ENCODE measurements at regions not wholly inside any gene's neighbourhood (a gene's known extent, or its start where the extent isn't known, plus 50 kb on each side); places are given as distances from the start of the nearest gene placed in this dataset.
"Not testable (repeated sequence)": the region's sequence is repeated elsewhere in the genome, so short reads cannot be mapped to it uniquely, and the experiment has no call there.

- DNase-seq (ENCODE audit: extremely low read depth, low read depth, low spot score) = no peak
Observed at GRCh38 chr7:91355695-91356435, 91.6 kb downstream of the FZD1 start.

DNA sequence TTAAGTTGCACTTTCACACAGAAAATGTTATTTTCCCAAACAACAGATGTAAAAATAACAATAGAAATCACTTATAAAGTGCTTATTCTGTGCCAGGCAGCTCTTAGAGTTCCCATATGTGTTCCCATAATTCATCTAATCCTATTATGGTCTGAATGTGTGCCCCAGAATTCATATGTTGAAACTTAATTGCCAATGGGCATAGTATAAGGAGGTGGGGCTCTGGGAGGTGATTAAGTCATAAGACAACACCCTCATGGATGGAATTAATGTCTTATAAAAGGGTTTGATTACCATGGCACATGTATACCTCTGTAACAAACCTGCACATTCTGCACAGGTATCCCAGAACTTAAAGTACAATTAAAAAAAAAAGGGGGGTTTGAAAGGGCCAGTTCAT, 92.7 kb downstream of the FZD1 start:
- no peak for DNase-seq (ENCODE audit: extremely low read depth, low read depth, low spot score)

DNA sequence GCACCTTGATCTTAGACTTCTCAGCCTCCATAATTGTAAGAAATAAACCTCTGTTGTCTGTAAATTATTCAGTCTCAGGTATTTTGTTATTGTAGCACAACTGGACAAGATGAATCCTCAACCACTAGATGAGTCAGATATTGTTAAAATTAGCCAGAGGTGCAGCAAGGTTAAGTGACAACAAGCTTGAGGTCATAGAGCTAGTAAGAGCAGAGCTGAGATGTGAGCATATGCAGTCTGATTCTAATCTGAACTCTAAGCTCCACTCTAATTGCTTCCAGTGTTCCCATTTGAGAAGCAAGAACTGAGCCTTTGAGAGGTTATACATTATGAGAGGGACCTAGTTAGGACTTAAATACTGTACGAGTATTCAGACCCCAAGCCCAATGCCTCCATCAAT, 93.1 kb downstream of the FZD1 start:
- DNase-seq (ENCODE audit: extremely low read depth, low read depth, low spot score) = no peak

DNA sequence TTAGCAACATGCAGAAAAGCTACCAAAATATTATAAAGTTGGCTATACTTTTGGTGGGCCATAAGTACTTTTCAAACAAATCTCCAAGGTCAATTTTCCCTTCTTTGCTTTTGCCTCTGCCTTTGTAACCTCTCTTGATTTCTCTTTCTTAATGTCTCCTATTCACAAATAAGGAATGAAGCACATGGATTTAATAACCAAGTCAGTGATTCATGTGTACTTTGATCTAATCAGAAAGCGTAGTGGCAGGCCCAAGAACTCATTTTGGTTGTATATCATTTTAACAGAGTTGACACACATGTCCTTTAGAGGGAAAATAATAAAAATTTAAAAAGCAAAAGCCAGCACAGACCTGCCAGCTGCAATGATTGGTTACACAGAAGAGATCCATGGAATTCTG, 93.7 kb downstream of the FZD1 start:
- no peak for DNase-seq (ENCODE audit: extremely low read depth, low read depth, low spot score)

GRCh38 chr7:91358303-91358702, 94.1 kb downstream of the FZD1 start:
- DNase-seq (ENCODE audit: extremely low read depth, low read depth, low spot score) = no peak

GRCh38 chr7:91365097-91365496, 100.9 kb downstream of the FZD1 start:
- not testable (repeated sequence) for DNase-seq (ENCODE audit: extremely low read depth, low read depth, low spot score)

DNA sequence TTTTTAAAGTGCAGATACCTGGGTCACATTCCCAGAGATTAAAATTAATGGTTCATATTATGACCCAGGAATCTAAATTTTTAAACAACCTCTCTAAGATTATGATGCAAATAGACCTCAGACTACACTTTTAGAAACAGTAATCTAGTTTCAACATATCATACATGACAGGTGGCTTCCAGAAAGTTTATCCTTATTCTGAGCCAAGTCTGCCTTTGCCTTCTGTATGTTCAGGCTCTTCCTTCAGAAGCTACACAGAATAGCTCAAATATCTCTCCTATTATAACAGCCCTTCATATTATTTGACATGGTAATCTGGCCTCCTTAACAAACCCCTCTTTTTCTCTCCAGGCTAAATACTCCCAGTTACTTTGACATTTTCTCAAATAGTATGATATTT, 101.9 kb downstream of the FZD1 start:
- DNase-seq (ENCODE audit: extremely low read depth, low read depth, low spot score) = no peak

DNA sequence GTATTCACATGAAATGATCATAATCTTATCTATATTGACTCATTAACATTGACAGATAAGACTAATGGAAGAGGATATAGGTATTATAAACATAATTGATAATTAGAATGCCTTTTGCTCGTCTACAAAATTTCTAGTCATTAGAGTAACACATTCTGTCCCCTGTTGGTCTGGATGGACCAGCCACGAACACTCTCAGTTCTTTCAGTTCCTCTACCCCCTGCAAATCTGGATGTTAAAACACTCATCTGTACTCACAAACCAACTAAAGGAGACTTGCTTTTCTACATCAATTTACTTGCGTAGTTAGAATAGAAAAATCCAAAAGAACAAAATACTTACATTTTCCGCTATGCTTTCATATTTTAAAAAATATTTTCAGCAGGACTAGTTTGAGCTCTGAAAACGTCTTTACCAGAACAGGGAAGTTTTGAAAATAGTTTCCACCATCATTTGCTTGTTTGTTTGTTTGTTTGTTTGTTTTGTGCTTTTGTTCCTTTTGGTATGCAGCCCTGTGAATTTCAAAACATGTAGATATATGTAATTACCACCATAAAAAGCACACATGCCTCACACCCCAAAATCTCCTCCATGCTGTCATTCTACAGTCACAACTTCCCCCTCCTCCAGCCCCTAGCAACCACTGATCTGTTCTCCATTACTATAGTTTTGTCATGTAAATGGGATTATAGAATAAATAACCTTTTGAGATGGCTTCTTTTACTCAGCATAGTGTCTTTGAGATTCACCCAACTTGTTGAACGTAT, 103.8 kb downstream of the FZD1 start:
- no peak for DNase-seq (ENCODE audit: extremely low read depth, low read depth, low spot score)

DNA sequence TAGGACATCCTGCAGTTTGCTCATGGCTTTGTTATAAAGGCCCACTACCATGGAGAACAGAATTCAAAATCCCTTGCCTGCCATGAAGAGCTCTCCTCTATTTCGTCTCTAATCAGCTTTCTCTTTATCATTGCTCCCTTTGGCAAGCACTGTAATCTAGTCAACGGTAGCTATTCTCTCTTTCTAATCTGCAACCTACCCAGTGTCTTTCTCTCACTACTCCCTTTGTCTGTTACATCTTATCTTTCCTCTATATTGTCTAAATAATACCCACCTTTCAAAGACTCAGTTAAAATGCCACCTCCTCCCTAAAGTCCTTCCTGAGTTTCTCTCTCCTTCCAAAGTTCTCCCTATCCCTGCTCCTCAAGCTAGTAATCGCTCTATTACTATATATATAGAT, 108.1 kb downstream of the FZD1 start:
- no peak for DNase-seq (ENCODE audit: extremely low read depth, low read depth, low spot score)

DNA sequence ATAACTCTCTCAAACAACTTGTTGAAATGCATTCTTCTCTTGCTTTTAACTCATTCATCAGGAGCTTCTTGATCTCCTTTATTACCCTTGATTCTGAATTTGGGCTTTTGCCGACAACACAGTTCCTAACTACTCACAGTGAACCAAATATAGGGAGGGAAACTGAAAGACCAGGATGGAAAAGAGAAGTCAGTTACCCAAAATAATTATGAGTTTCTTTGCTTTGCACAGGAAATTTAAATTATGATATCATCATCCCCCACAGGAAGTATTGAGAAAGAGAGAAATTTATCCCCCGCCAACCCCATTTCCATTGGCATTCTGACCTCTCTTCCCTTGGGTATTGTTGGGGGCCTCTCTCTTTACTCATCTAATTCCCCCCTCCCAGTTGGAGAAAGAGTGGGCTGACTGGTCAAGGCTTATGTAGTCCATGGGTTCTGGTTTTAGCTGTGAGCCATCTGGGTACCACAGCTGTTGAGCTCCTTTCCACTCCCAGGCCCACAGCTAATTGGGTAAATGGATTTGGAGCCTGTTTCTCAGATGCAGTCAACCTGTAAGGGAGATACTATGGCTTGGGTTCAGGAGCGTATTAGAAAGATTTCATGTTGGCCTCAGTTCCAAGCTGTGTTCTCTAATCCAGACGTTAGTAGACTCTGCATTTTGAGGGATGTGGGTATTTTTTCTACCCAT, 109.0 kb downstream of the FZD1 start:
- DNase-seq (ENCODE audit: extremely low read depth, low read depth, low spot score) = no peak

DNA sequence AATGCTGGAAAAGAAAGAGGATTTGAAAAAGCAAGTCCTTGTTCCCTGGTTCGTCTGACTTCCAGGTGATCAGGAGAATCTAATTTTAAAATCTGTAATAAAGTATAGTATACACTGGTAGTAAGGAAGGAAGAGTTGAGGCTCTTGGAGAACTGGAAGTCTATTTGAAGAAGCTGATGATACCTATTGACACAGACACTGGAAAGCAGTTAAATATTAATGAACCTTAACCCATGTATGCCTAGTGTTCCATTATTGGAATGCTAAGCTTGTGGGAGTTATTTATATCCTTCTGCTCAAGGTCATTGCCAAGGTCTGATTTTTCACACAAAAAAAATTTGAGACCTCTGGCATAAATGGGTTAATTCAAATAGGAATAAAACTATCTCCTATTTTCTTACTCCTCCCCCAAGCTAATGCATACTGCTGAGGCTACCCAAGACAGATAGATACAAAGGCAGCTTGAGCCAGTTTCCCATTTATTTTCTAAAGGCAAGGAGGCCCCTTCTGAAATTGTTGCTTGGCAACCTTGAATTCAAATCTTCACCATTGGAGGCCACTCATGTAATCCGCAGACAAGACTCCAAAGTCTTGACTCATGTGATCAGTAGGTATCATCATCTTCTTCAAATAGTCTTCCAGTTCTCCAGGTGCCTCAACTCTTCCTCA, 110.2 kb downstream of the FZD1 start:
- no peak for DNase-seq (ENCODE audit: extremely low read depth, low read depth, low spot score)

GRCh38 chr7:91375378-91375777, 111.1 kb downstream of the FZD1 start:
- DNase-seq (ENCODE audit: extremely low read depth, low read depth, low spot score) = no peak

- no peak for DNase-seq (ENCODE audit: extremely low read depth, low read depth, low spot score)
Observed at GRCh38 chr7:91378131-91378530, 113.9 kb downstream of the FZD1 start.

DNA sequence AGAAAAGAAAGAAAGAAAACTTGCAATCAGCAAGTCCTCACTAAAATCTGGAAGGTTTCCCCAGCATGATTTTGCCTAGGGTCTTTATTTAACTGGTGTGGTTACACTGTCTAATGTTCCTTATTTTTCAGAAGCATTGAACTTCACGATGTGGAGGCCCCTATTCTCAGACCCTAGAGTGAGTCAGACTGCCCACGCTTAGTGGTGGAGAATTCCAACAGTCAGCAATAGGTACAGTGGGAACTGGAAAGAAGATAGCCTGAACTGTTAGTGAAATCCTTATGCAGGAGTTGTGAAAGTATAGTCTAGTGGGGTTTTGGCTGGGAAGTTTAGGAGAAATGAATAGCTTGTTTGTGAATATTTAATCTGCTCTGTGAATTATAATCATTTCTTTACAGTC, 115.0 kb downstream of the FZD1 start:
- no peak for DNase-seq (ENCODE audit: extremely low read depth, low read depth, low spot score)

DNA sequence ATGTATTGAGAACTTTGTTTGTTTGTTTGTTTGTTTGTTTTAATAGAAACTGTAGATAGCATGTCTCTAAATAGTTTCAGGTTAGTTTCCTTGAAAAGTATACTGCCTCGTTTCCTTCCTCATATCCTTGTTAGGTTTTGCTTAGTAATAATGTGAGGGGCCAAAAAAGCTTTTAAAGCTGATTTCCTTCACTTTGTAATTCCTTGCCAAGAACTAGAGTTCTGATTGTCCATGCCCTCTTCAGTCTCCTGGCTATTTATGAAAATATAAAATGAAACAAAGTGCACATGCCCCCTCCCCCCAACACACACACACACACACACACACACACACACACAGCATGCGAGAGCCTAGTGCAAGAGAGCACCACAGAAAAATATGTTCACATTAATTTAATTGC, 115.8 kb downstream of the FZD1 start:
- no peak for DNase-seq (ENCODE audit: extremely low read depth, low read depth, low spot score)

DNA sequence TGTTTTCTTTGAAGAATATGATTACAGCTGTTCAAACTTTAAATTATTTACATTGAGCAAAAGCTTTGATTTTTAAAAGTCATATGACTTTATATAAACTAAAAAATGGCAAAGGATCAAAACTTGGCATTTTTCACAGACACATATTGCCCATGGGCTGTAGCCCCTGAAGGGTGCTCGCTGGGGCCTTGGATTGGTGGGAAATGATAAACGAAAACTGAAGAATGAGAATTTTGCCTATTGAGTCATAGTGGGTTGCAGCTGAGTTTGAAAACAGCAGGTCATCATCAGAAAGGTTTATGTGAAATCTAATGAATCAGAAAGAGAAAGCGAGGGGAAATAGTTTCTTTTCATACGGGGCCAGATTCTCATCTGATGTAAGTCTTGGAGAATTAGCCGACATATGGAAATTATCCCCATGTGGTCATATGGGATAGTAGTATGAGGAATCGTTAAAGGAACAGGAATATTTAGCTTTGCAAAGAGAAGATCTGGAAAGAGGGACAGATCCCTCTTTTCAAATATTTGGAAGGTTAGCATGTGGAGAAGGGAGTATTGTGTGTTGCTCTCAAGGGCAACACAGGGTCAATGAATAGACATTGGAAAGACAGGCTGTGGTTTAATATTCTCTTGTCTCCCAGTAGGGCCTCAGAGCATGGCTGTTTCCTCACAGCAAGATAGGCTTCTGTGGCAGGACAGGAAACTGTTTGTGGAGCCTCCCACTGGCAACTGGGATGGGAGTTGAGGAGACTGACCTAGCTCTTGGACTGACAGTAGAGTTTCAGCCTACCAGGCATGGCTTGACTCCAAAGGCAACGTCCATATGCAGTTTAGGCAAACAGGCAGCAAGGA, 119.0 kb downstream of the FZD1 start:
- DNase-seq (ENCODE audit: extremely low read depth, low read depth, low spot score) = no peak

- no peak for DNase-seq (ENCODE audit: extremely low read depth, low read depth, low spot score)
Observed at GRCh38 chr7:91383905-91384274, 119.7 kb downstream of the FZD1 start.

DNA sequence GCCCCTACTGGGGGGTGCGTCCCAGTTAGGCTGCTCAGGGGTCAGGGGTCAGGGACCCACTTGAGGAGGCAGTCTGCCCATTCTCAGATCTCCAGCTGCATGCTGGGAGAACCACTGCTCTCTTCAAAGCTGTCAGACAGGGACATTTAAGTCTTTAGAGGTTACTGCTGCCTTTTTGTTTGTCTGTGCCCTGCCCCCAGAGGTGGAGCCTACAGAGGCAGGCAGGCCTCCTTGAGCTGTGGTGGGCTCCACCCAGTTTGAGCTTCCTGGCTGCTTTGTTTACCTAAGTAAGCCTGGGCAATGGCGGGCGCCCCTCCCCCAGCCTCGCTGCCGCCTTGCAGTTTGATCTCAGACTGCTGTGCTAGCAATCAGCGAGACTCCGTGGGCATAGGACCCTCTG, 130.5 kb downstream of the FZD1 start:
- not testable (repeated sequence) for DNase-seq (ENCODE audit: extremely low read depth, low read depth, low spot score)

DNA sequence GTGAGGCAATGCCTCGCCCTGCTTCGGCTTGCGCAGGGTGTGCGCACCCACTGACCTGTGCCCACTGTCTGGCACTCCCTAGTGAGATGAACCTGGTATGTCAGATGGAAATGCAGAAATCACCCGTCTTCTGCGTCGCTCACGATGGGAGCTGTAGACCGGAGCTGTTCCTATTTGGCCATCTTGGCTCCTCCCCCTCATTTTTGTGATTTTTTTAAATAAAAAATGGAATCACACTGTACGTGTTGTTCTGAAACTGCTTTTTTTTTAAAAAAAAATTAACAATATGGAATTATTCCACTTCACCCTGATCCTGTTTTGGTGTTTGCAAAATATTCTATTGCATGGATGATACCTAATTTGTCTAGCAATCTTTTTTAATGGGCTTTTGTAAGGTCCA, 131.1 kb downstream of the FZD1 start:
- not testable (repeated sequence) for DNase-seq (ENCODE audit: extremely low read depth, low read depth, low spot score)

- no peak for DNase-seq (ENCODE audit: extremely low read depth, low read depth, low spot score)
Observed at GRCh38 chr7:91397096-91397495, 132.9 kb downstream of the FZD1 start.
